ENCODE measurements at regions not wholly inside any gene's neighbourhood (a gene's known extent, or its start where the extent isn't known, plus 50 kb on each side); places are given as distances from the start of the nearest gene placed in this dataset.
"Not testable (repeated sequence)": the region's sequence is repeated elsewhere in the genome, so short reads cannot be mapped to it uniquely, and the experiment has no call there.

DNA sequence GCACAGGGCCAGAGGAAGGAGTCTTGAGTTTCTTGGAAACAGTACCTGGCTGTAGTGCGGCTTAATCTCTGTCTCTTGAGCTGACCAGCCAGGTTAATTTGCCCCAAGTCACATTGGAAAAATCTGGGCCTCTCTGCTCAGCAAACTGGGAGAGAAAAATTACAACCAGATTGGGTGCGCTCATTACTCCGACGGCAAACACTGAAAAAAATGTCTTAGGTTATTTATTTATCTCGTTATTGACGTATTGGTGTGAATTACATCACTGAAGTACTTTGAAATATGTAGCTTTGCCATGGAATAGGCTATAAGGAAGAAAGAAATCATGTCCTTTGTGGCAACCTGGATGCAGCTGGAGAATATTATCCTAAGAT, 139.7 kb upstream of the TPTE start:
- H3K9me3 Mint-ChIP-seq; ATAC-seq (ENCODE audit: low read depth); H3K4me1 Mint-ChIP-seq; H3K27me3 Mint-ChIP-seq; H3K36me3 Mint-ChIP-seq; H3K27ac Mint-ChIP-seq; H3K4me3 Mint-ChIP-seq; POLR2A ChIA-PET; DNase-seq: not testable (repeated sequence)

DNA sequence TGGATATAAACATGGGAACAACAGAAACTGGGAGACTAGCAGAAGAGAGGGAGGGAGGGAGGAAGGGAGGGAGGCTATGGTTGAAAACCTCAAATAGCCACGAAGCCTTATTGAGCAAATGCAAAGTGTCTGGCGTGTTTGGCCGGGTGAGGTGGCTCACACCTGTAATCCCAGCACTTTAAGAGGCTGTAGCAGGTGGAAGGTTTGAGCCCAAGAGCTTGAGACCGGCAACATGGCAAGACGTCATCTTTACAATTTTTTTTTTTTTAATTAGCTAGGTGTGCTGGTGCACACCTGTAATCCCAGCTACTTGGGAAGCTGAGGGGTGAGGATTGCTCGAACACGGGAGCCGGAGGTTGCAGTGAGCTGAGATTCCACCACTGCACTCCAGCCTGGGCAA, 139.2 kb upstream of the TPTE start:
- H3K36me3 Mint-ChIP-seq; H3K4me1 Mint-ChIP-seq; POLR2A ChIA-PET; H3K9me3 Mint-ChIP-seq; H3K27me3 Mint-ChIP-seq; ATAC-seq (ENCODE audit: low read depth); H3K4me3 Mint-ChIP-seq; H3K27ac Mint-ChIP-seq; DNase-seq: not testable (repeated sequence)

DNA sequence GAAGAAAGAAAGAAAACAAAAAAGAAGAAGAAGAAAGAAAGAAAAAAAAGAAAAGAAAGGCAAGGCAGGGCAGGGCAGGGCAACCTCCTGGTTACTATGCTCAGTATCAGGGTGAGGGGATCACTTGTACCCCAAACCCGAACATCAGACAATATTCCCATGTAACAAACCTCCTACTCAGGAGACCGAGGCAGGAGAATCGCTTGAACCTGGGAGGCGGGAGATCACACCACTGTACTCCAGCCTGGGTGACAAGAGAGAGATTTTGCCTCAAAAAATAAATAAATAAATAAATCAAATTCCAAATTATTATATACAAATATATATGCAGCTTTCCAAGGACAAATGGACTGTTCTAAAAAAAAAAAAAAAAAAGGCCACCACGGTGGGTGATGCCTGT, 138.8 kb upstream of the TPTE start:
- DNase-seq; H3K4me1 Mint-ChIP-seq; H3K9me3 Mint-ChIP-seq; POLR2A ChIA-PET; ATAC-seq (ENCODE audit: low read depth); H3K4me3 Mint-ChIP-seq; H3K27me3 Mint-ChIP-seq; H3K27ac Mint-ChIP-seq; H3K36me3 Mint-ChIP-seq: not testable (repeated sequence)

DNA sequence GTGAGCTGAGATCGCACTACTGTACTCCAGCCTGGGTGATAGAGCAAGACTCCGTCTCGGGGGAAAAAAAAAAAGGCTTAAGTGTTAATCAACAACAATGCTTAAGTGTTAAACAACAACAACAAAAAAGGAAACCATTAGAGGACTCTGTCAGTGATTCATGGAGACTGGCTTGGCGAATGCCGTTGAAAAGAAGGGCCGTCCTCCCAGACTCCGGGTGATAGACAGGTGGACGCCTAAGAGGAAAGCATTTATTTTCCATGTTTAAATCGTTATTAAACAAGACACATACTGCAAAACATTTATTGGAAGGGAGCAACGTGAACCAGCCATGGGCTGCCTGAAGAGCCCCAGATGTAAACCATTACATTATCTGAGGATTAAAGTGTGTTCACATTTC, 137.8 kb upstream of the TPTE start:
- H3K36me3 Mint-ChIP-seq; POLR2A ChIA-PET; H3K27me3 Mint-ChIP-seq; H3K4me3 Mint-ChIP-seq; H3K9me3 Mint-ChIP-seq; H3K4me1 Mint-ChIP-seq; H3K27ac Mint-ChIP-seq; DNase-seq; ATAC-seq (ENCODE audit: low read depth): not testable (repeated sequence)

DNA sequence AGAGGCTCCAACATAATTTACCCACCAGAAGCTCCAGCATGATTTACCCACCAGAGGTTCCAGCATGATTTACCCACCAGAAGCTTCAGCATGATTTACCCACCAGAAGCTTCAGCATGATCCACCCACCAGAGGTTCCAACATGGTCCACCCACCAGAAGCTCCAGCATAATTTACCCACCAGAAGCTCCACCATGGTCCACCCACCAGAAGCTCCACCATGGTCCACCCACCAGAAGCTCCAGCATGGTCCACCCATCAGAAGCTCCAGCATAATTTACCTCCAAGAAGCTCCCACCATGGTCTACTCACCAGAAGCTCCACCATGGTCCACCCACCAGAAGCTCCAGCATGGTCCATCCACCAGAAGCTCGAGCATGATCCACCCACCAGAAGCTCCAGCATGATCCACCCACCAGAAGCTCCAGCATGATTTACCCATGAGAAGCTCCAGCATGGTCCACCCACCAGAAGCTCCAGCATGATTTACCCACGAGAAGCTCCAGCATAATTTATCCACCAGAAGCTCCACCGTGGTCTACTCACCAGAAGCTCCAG, 137.0 kb upstream of the TPTE start:
- H3K36me3 Mint-ChIP-seq; H3K27me3 Mint-ChIP-seq; ATAC-seq (ENCODE audit: low read depth); H3K9me3 Mint-ChIP-seq; H3K27ac Mint-ChIP-seq; POLR2A ChIA-PET; DNase-seq; H3K4me3 Mint-ChIP-seq; H3K4me1 Mint-ChIP-seq: not testable (repeated sequence)

DNA sequence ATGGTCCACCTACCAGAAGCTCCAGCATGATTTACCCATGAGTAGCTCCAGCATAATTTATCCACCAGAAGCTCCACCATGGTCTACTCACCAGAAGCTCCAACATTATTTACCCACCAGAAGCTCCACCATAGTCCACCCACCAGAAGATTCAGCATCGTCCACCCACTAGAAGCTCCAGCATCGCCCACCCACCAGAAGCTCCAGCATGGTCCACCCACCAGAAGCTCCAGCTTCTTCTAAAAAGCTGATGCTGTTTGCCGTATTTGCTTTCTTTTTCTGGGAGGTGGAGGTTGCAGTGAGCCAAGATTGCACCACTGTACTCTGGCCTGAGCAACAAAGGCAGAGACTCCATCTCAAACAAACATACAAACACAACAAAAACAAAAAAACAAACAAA, 136.2 kb upstream of the TPTE start:
- H3K9me3 Mint-ChIP-seq; ATAC-seq (ENCODE audit: low read depth); H3K36me3 Mint-ChIP-seq; H3K4me1 Mint-ChIP-seq; H3K4me3 Mint-ChIP-seq; H3K27me3 Mint-ChIP-seq; POLR2A ChIA-PET; H3K27ac Mint-ChIP-seq; DNase-seq: not testable (repeated sequence)

DNA sequence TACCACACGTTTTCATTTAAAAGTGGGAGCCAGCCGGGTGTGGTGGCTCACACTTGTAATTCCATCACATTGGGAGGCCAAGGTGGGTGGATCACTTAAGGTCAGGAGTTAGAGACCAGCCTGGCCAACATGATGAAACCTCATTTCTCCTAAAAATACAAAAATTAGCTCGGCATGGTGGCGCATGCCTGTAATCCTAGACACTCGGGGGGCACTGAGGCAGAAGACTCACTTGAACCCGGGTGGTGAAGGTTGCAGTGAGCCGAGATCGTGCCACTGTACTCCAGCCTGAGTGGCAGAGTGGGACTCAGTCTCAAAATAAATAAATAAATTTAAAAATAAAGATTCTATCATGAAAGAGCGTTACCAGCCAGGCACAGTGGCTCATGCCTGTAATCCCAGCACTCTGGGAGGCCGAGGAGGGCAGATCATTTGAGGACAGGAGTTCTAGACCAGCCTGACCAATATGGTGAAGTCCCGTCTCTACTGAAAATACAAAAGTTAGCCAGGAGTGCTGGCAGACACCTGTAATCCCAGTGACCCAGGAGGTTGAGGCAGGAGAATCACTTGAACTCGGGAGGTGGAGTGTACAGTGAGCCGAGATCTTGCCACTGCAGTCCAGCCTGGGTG, 135.4 kb upstream of the TPTE start:
- H3K4me3 Mint-ChIP-seq, H3K36me3 Mint-ChIP-seq: not testable (repeated sequence)

DNA sequence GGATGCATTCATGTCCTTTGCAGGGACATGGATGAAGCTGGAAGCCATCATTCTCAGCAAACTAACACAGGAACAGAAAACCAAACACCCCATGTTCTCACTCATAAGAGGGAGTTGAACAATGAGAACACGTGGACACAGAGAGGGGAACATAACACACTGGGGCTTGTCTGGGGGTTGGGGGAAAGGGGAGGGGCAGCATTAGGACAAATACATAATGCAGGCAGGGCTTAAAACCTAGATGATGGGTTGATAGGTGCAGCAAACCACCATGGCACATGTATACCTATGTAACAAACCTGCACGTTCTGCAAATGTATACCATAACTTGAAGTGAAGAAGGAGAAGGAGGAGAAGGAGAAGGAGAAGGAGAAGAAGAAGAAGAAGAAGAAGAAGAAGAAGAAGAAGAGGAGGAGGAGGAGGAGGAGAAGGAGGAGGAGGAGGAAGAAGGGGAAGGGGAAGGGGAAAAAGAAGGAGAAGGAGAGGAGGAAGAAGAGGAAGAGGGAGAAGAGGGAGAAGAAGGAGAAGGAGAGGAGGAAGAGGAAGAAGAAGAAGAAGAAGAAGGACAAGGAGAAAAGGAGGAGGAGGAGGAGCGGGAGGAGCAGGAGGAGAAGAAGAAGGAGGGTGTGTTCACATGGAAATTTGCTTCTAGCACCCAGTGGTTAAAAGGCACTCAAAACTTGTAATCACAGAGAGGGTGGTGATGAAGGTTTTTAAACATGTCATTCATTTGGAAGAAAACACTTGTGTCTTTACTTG, 133.5 kb upstream of the TPTE start:
- ATAC-seq (ENCODE audit: low read depth); H3K9me3 Mint-ChIP-seq; H3K4me1 Mint-ChIP-seq; H3K4me3 Mint-ChIP-seq; H3K27ac Mint-ChIP-seq; H3K27me3 Mint-ChIP-seq; DNase-seq; POLR2A ChIA-PET; H3K36me3 Mint-ChIP-seq: not testable (repeated sequence)

More for the DNA sequence above, 135.4 kb upstream of the TPTE start:
- ATAC-seq (ENCODE audit: low read depth); H3K9me3 Mint-ChIP-seq; H3K27ac Mint-ChIP-seq; POLR2A ChIA-PET; H3K27me3 Mint-ChIP-seq; DNase-seq; H3K4me1 Mint-ChIP-seq: not testable (repeated sequence)

DNA sequence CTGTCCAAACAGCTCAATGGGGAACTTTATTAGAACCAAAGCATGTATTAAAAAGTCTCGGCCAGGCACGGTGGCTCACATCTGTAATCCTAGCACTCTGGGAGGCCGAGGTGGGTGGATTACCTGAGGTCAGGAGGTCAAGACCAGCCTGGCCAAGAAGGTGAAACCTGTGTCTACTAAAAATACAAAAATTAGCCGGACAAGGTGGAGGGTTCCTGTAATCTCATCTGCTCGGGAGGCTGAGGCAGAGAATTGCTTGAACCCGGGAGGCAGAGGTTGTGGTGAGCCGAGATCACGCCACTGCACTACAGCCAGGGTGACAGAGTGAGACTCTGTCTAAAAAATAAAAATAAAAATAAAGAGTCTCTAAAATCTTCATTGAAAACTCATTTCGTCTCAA, 132.8 kb upstream of the TPTE start:
- DNase-seq; H3K4me1 Mint-ChIP-seq; H3K27ac Mint-ChIP-seq; H3K9me3 Mint-ChIP-seq; H3K4me3 Mint-ChIP-seq; H3K27me3 Mint-ChIP-seq; POLR2A ChIA-PET; H3K36me3 Mint-ChIP-seq; ATAC-seq (ENCODE audit: low read depth): not testable (repeated sequence)

DNA sequence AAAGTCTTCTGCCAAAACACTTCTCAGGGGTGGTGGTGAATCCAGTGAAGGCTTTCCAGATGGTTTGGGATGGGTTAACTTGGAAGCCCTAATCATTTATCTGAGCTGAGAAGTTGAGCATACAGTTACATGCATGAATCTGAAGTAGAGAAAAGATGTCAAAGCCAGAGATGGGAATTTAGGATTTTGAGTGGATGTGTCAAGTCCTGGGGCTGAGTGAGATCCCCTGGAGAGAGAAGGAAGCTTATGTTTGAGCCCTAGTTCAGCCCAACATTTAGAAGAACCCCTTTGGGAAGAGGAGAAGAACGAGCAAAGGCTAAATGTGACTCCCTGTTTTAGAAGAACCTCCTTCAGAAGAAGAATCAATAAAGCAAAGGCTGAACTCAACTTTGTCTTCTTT, 129.1 kb upstream of the TPTE start:
- H3K27me3 Mint-ChIP-seq; H3K36me3 Mint-ChIP-seq; ATAC-seq (ENCODE audit: low read depth); H3K4me3 Mint-ChIP-seq; DNase-seq; H3K27ac Mint-ChIP-seq; H3K4me1 Mint-ChIP-seq; POLR2A ChIA-PET; H3K9me3 Mint-ChIP-seq: not testable (repeated sequence)

DNA sequence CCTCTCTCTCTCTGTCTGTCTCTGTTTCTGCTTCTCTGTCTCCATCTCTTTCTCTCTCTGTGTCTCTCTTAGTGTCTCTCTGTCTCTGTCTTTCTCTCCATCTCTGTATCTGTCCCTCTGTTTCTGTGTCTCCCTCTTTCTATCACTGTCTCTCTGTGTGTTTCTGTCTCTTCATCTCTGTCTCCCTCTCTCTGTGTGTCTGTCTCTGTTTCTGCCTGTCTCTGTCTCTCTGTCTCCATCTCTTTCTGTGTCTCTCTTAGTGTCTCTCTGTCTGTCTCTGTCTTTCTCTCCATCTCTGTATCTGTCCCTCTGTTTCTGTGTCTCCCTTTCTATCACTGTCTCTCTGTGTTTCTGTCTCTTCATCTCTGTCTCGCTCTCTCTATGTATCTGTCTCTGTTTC, 125.4 kb upstream of the TPTE start:
- DNase-seq; H3K27ac Mint-ChIP-seq; ATAC-seq (ENCODE audit: low read depth); H3K4me3 Mint-ChIP-seq; POLR2A ChIA-PET; H3K36me3 Mint-ChIP-seq; H3K9me3 Mint-ChIP-seq; H3K27me3 Mint-ChIP-seq; H3K4me1 Mint-ChIP-seq: not testable (repeated sequence)

DNA sequence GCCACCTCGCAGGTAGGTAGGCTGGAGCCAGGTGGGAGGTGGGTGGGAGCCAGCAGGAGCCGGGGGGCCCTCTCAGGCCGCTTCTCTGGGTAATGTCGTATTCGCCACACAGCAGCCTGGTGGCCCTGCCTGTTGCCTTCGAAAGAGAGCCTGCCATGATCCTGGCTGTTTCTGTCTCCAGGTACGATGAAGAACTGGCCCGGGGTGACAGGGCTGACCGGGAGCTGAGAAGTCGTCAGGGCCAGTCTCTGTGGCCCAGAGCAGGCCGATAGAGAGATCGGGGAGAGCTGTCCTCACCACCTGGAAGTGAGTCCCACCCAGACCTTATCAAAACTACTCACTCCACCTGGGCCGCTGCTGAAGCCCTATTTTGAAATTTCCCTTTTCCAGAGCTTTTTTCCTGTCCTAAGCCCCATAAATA, 123.9 kb upstream of the TPTE start:
- H3K27me3 Mint-ChIP-seq; H3K27ac Mint-ChIP-seq; POLR2A ChIA-PET; DNase-seq; H3K4me1 Mint-ChIP-seq; H3K4me3 Mint-ChIP-seq; H3K36me3 Mint-ChIP-seq; H3K9me3 Mint-ChIP-seq; ATAC-seq (ENCODE audit: low read depth): not testable (repeated sequence)

DNA sequence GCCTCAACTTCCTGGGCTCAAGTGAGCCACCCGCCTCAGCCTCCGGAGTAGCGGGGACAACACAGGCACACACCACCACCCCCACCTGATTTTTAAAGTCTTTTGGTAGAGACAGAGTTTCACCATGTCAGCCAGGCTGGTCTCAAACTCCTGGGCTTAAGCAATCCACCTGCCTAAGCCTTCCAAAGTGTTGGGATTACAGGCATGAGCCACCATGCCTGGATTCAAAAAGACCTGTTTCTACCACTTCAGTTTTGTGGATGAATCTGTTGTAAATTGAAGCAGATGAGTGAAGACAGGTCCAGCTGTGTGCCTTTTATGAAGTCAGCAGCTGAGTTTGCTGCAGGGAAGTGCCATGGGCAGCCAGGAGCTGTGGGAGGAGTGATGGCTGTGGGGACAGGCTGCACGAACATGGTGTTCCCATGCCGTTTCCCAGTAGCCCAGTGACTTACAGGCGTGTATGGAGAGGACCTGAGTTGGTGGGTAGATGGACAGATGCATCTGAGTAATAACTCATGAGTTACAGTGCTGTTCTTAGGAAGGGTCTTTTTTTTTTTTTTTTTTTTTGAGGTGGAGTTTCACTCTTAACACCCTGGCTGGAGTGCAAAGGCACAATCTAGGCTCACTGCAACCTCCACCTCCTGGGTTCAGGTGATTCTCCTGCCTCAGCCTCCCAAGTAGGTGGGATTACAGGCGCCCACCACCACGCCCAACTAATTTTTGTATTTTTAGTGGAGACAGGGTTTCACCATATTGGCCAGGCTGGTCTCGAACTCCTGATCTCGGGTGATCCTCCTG, 122.5 kb upstream of the TPTE start:
- ATAC-seq (ENCODE audit: low read depth); POLR2A ChIA-PET; H3K4me1 Mint-ChIP-seq; H3K27ac Mint-ChIP-seq; H3K9me3 Mint-ChIP-seq; H3K36me3 Mint-ChIP-seq; H3K27me3 Mint-ChIP-seq; H3K4me3 Mint-ChIP-seq; DNase-seq: not testable (repeated sequence)
